HG03139 (cell line): ENCODE measurements at regions not wholly inside any gene's neighbourhood (a gene's known extent, or its start where the extent isn't known, plus 50 kb on each side); places are given as distances from the start of the nearest gene placed in this dataset.
A peak's percentile ranks its signal among the peaks of the same experiment; 100 is the strongest.

Experiments
- ATAC-seq: cut with Tn5 transposase; IDR thresholded peaks from one replicate; pipeline ENCODE4 v1.9.1; 2021; ENCODE audit not compliant: unreplicated experiment

- no peak for ATAC-seq
Observed at GRCh38 chr2:74063486-74063885, 78.8 kb downstream of the TET3 start.

- no peak for ATAC-seq
Observed at GRCh38 chr2:74065456-74065855, 80.7 kb downstream of the TET3 start.

GRCh38 chr2:74066491-74067203, 81.1 kb downstream of the BOLA3 start:
- no peak for ATAC-seq

- no peak for ATAC-seq
Observed at GRCh38 chr2:74067221-74067747, 80.4 kb downstream of the BOLA3 start.

- no peak for ATAC-seq
Observed at GRCh38 chr2:74070991-74071390, 76.7 kb downstream of the BOLA3 start.

- no peak for ATAC-seq
Observed at GRCh38 chr2:74071426-74071825, 76.3 kb downstream of the BOLA3 start.

GRCh38 chr2:74072565-74072964, 75.1 kb downstream of the BOLA3 start:
- ATAC-seq, result no peak

GRCh38 chr2:74074487-74074886, 73.2 kb downstream of the BOLA3 start:
- ATAC-seq, result no peak

GRCh38 chr2:74076074-74076470, 71.6 kb downstream of the BOLA3 start:
- ATAC-seq, result no peak

GRCh38 chr2:74077636-74078035, 70.1 kb downstream of the BOLA3 start:
- no peak for ATAC-seq

- no peak for ATAC-seq
Observed at GRCh38 chr2:74078466-74078865, 69.2 kb downstream of the BOLA3 start.

- ATAC-seq, result peak; percentile 56
Observed at GRCh38 chr2:74079522-74080341, 68.0 kb downstream of the BOLA3 start.

- ATAC-seq, result no peak
Observed at GRCh38 chr2:74080346-74080745, 67.4 kb downstream of the BOLA3 start.

GRCh38 chr2:74081030-74081762, 66.5 kb downstream of the BOLA3 start:
- no peak for ATAC-seq

- ATAC-seq, result no peak
Observed at GRCh38 chr2:74081763-74082110, 66.0 kb downstream of the BOLA3 start.

- ATAC-seq, result no peak
Observed at GRCh38 chr2:74083750-74084149, 64.0 kb downstream of the BOLA3 start.
